ENCODE measurements at regions not wholly inside any gene's neighbourhood (a gene's known extent, or its start where the extent isn't known, plus 50 kb on each side); places are given as distances from the start of the nearest gene placed in this dataset.

DNA sequence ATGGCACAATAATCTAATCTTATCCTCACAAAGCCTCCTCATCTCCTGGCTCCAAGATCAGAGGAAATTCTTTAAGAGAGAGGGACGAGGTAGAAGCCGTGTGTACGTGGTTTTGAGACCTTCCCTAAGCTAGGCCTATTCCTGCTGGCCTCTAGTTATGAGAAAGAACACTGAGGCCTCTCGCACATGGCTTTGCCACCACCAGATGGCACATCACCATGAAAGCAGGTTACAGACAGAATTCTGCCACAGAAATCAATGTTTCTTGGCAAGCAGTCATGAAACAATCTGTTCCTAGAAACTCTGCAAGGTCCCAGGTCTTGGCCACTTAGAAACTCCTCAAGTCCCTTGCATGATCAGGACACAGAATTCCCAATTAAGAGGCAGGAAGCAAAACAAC is 268.2 kb upstream of the TAS2R1 start:
- H3K4me3 Mint-ChIP-seq: no peak overlapping the region
- DNase-seq (no peak), ATAC-seq (no peak)
- no peaks in the 10 kb centered on the region for H3K36me3 ChIP-seq (ENCODE audit: control insufficient read depth in 2 of 3, insufficient read depth in 3 of 3, low read length in 3 of 3)
- no peaks in the 10 kb centered on the region for H3K27me3 Mint-ChIP-seq
- no peaks in the 10 kb centered on the region for H3K36me3 Mint-ChIP-seq
- H3K27ac ChIP-seq (ENCODE audit: low read depth, low read length): no peak overlapping the region
- peaks cover 0 to 18% (median 2%) of the 10 kb centered on the region in 11 donors for H3K9me3 Mint-ChIP-seq
- intact Hi-C loops (cut with micrococcal nuclease): no loop called here
- no peaks in the 10 kb centered on the region for H3K9me3 ChIP-seq (ENCODE audit: control insufficient read depth in 2 of 3, low read length in 3 of 3)
- CTCF ChIA-PET: no interaction called here
- H3K4me3 ChIP-seq (ENCODE audit: low read length): no peak overlapping the region
- H3K27me3 ChIP-seq (ENCODE audit: control insufficient read depth in 2 of 2, insufficient read depth in 2 of 2, low read length in 2 of 2): no peaks in the 10 kb centered on the region
- no peaks in the 10 kb centered on the region for H3K4me1 Mint-ChIP-seq
- no peak overlapping the region for H3K27ac Mint-ChIP-seq
- no peaks in the 10 kb centered on the region for H3K4me1 ChIP-seq (ENCODE audit: control insufficient read depth in 2 of 2, insufficient read depth in 2 of 2, low read length in 2 of 2)
- POLR2A ChIA-PET: no interaction called here

DNA sequence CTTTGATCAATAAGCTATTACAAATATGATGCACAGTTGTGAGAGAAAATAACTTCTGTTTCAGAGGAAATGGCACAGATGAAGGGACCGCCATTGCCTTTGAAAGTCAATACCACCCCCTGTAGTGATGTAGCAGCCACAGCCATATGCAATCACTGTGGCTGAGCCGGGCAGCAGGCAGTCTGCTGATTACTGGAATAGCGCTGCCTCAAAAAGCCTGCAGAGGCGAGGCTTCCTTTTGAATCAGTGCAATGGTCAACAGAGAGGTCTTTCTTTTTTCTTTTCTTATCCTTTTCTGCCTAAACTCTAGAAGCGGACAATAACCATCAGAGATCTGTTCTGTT is 265.1 kb upstream of the TAS2R1 start:
- Mint-ChIP-seq H3K4me3 (no peak overlapping the region), H3K9me3 (peaks cover 0 to 18% (median 4%) of the 10 kb centered on the region in 11 donors), H3K36me3 (no peaks in the 10 kb centered on the region), H3K4me1 (no peaks in the 10 kb centered on the region), H3K27me3 (no peaks in the 10 kb centered on the region), H3K27ac (no peak overlapping the region)
- intact Hi-C loops (cut with micrococcal nuclease): no loop called here
- ATAC-seq (no peak), DNase-seq (no peak)
- Histone ChIP-seq H3K9me3 (ENCODE audit: control insufficient read depth in 2 of 3, low read length in 3 of 3) (no peaks in the 10 kb centered on the region), H3K27ac (ENCODE audit: low read depth, low read length) (no peak overlapping the region), H3K27me3 (ENCODE audit: control insufficient read depth in 2 of 2, insufficient read depth in 2 of 2, low read length in 2 of 2) (no peaks in the 10 kb centered on the region), H3K4me1 (ENCODE audit: control insufficient read depth in 2 of 2, insufficient read depth in 2 of 2, low read length in 2 of 2) (no peaks in the 10 kb centered on the region), H3K36me3 (ENCODE audit: control insufficient read depth in 2 of 3, insufficient read depth in 3 of 3, low read length in 3 of 3) (no peaks in the 10 kb centered on the region), H3K4me3 (ENCODE audit: low read length) (no peak overlapping the region)
- POLR2A ChIA-PET: no interaction called here
- CTCF ChIA-PET: no interaction called here

DNA sequence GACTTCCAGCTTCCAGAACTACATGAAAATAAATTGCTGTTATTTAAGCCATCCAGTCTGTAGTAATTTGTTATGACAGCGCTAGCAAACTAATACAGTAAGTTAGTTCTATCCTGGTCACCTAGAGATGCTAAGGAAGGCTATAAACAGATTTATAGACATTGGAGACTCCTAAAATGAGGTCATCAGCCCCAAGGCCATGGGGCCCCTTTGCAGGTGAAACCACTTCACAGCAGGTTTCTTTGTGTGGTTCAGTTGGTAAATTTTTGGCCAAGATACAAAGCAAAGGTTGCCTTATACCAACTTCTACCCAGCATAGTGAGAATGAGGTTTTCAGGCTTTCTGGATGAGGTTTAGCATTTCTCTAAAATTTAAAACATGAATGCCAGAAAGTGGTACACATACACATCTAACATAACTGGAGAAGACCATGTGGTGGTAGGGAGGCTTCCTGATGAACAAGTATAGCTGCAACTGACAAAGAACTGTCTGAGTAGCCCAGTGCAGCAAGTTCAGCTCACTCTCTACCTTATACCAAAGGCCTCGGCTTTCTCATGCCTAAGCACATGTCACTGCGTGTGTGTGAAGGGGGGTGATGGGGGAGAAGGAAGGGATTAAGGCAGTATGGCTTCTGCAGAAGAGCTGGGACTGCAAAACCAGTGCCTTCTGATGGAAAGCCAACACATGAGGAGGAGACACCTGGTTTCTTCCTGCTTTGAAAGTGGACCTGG is 264.6 kb upstream of the TAS2R1 start:
- Mint-ChIP-seq H3K9me3 (peaks cover 0 to 18% (median 4%) of the 10 kb centered on the region in 11 donors), H3K27me3 (no peaks in the 10 kb centered on the region), H3K36me3 (no peaks in the 10 kb centered on the region), H3K4me3 (no peak overlapping the region), H3K27ac (no peak overlapping the region), H3K4me1 (no peaks in the 10 kb centered on the region)
- Histone ChIP-seq H3K4me1 (ENCODE audit: control insufficient read depth in 2 of 2, insufficient read depth in 2 of 2, low read length in 2 of 2) (no peaks in the 10 kb centered on the region), H3K4me3 (ENCODE audit: low read length) (no peak overlapping the region), H3K9me3 (ENCODE audit: control insufficient read depth in 2 of 3, low read length in 3 of 3) (no peaks in the 10 kb centered on the region), H3K36me3 (ENCODE audit: control insufficient read depth in 2 of 3, insufficient read depth in 3 of 3, low read length in 3 of 3) (no peaks in the 10 kb centered on the region), H3K27me3 (ENCODE audit: control insufficient read depth in 2 of 2, insufficient read depth in 2 of 2, low read length in 2 of 2) (no peaks in the 10 kb centered on the region), H3K27ac (ENCODE audit: low read depth, low read length) (no peak overlapping the region)
- DNase-seq (no peak), ATAC-seq (no peak)
- intact Hi-C loops (cut with micrococcal nuclease): no loop called here
- POLR2A ChIA-PET: no interaction called here
- CTCF ChIA-PET: no interaction called here

DNA sequence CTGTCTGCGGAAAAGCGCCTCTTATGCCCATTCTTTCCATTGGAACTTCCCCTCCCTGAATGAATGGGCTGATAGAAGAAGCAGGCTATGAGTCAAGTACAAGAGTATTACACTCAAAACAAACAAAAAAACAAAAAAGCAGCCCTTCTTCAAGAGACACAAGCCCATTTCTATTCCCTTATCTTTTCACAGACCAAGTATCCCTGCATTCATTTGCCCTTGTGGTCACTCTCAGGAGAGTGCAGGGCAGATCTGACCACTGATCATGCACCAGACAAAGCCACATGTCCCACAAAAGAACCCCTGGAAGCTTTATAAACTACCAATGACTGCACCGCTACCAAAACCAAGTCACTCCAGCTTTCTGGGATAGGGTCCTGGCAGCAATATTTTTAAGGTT is 262.5 kb upstream of the TAS2R1 start:
- DNase-seq (no peak), ATAC-seq (no peak)
- Histone ChIP-seq H3K4me1 (ENCODE audit: control insufficient read depth in 2 of 2, insufficient read depth in 2 of 2, low read length in 2 of 2) (no peaks in the 10 kb centered on the region), H3K9me3 (ENCODE audit: control insufficient read depth in 2 of 3, low read length in 3 of 3) (no peaks in the 10 kb centered on the region), H3K27ac (ENCODE audit: low read depth, low read length) (no peak overlapping the region), H3K36me3 (ENCODE audit: control insufficient read depth in 2 of 3, insufficient read depth in 3 of 3, low read length in 3 of 3) (no peaks in the 10 kb centered on the region), H3K27me3 (ENCODE audit: control insufficient read depth in 2 of 2, insufficient read depth in 2 of 2, low read length in 2 of 2) (no peaks in the 10 kb centered on the region), H3K4me3 (ENCODE audit: low read length) (no peak overlapping the region)
- no peak overlapping the region for H3K4me3 Mint-ChIP-seq
- intact Hi-C loops (cut with micrococcal nuclease): no loop called here
- H3K4me1 Mint-ChIP-seq: no peaks in the 10 kb centered on the region
- peaks cover 0 to 18% (median 4%) of the 10 kb centered on the region in 11 donors for H3K9me3 Mint-ChIP-seq
- ChIA-PET CTCF (no interaction called here), POLR2A (no interaction called here)
- no peaks in the 10 kb centered on the region for H3K36me3 Mint-ChIP-seq
- H3K27ac Mint-ChIP-seq: no peak overlapping the region
- no peaks in the 10 kb centered on the region for H3K27me3 Mint-ChIP-seq

DNA sequence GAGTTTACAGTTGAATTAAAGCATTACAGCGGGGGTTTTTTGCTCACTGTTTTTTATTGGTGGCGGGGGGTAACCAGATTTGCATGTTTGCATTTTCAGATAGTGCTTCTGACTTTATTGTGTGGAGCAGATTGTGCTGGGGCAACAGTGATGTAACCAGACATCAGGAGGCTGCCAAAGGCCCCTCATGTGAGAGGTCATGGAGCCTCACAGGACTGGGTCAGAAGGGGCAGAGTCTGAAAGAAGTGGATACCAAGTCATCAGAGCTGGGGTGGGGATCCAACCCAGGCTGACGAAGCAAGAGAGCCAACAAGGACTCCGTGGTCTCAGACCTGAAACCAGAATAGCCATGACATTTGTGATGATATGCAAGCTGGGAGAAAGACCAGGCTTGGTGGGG is 259.4 kb upstream of the TAS2R1 start:
- POLR2A ChIA-PET: no interaction called here
- H3K4me1 Mint-ChIP-seq: no peaks in the 10 kb centered on the region
- no peak overlapping the region for H3K27ac Mint-ChIP-seq
- H3K36me3 Mint-ChIP-seq: no peaks in the 10 kb centered on the region
- H3K27ac ChIP-seq (ENCODE audit: low read depth, low read length): no peak overlapping the region
- CTCF ChIA-PET: no interaction called here
- no peaks in the 10 kb centered on the region for H3K9me3 ChIP-seq (ENCODE audit: control insufficient read depth in 2 of 3, low read length in 3 of 3)
- no peak overlapping the region for H3K4me3 ChIP-seq (ENCODE audit: low read length)
- H3K27me3 ChIP-seq (ENCODE audit: control insufficient read depth in 2 of 2, insufficient read depth in 2 of 2, low read length in 2 of 2): no peaks in the 10 kb centered on the region
- intact Hi-C loops (cut with micrococcal nuclease): no loop called here
- no peaks in the 10 kb centered on the region for H3K27me3 Mint-ChIP-seq
- no peak for ATAC-seq
- H3K36me3 ChIP-seq (ENCODE audit: control insufficient read depth in 2 of 3, insufficient read depth in 3 of 3, low read length in 3 of 3): no peaks in the 10 kb centered on the region
- no peaks in the 10 kb centered on the region for H3K4me1 ChIP-seq (ENCODE audit: control insufficient read depth in 2 of 2, insufficient read depth in 2 of 2, low read length in 2 of 2)
- no peak overlapping the region for H3K4me3 Mint-ChIP-seq
- DNase-seq: no peak
- H3K9me3 Mint-ChIP-seq: peaks cover 0 to 11% (median 4%) of the 10 kb centered on the region in 11 donors

DNA sequence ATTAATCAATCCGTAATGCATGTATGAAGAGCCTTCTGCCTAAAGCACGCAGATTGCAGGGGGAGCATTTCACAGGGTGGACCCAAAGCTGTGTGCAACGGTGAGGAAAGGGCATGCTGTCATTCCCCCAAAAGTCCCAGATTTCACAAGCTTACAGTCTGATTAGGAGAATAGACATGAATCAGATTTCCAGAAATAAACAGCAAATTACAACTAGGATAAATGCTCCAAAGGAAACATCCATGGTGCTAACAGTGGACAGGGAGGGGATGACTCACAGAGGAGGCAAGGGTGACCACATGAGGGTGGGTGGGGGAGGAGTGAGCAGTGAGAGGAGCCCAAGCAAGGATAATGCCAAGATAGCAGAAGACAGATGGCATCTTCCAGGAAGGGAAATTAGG is 258.4 kb upstream of the TAS2R1 start:
- no peaks in the 10 kb centered on the region for H3K27me3 Mint-ChIP-seq
- POLR2A ChIA-PET: no interaction called here
- no peak for ATAC-seq

DNA sequence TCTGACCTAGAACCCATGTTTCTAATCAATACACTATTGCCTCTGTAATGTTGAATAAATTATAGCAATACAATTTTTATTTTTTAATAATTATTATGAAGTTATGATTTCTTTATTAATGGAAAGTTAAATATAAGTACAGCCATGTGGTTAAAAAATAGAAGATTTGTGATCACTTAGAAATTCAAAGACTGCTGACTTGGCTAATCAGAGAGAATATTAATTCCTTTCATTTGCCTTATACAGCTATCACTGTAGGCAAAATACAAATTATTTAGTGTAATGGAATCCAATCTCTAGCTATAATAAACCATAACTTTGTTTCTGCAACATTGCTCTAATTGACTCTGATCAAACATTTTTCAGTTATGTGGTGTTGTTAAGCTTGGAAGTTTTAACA is 255.0 kb upstream of the TAS2R1 start:
- H3K9me3 ChIP-seq (ENCODE audit: control insufficient read depth in 2 of 3, low read length in 3 of 3): no peaks in the 10 kb centered on the region
- H3K27me3 ChIP-seq (ENCODE audit: control insufficient read depth in 2 of 2, insufficient read depth in 2 of 2, low read length in 2 of 2): no peaks in the 10 kb centered on the region
- peaks cover 0 to 15% (median 4%) of the 10 kb centered on the region in 11 donors for H3K9me3 Mint-ChIP-seq
- H3K4me1 ChIP-seq (ENCODE audit: control insufficient read depth in 2 of 2, insufficient read depth in 2 of 2, low read length in 2 of 2): no peaks in the 10 kb centered on the region
- intact Hi-C loops (cut with micrococcal nuclease): no loop called here
- ChIA-PET CTCF (no interaction called here), POLR2A (no interaction called here)
- H3K27ac Mint-ChIP-seq: no peak overlapping the region
- ATAC-seq: no peak
- H3K4me3 Mint-ChIP-seq: no peak overlapping the region
- H3K27ac ChIP-seq (ENCODE audit: low read depth, low read length): no peak overlapping the region
- no peaks in the 10 kb centered on the region for H3K4me1 Mint-ChIP-seq
- peaks cover 0 to 3% (median 0%) of the 10 kb centered on the region in 5 donors for H3K36me3 Mint-ChIP-seq
- H3K27me3 Mint-ChIP-seq: no peaks in the 10 kb centered on the region
- no peak overlapping the region for H3K4me3 ChIP-seq (ENCODE audit: low read length)
- H3K36me3 ChIP-seq (ENCODE audit: control insufficient read depth in 2 of 3, insufficient read depth in 3 of 3, low read length in 3 of 3): no peaks in the 10 kb centered on the region
- DNase-seq: no peak

More for the DNA sequence above, 258.4 kb upstream of the TAS2R1 start:
- H3K9me3 Mint-ChIP-seq: peaks cover 0 to 9% (median 3%) of the 10 kb centered on the region in 11 donors
- no peaks in the 10 kb centered on the region for H3K36me3 Mint-ChIP-seq
- Histone ChIP-seq H3K4me3 (ENCODE audit: low read length) (no peak overlapping the region), H3K27ac (ENCODE audit: low read depth, low read length) (no peak overlapping the region), H3K4me1 (ENCODE audit: control insufficient read depth in 2 of 2, insufficient read depth in 2 of 2, low read length in 2 of 2) (no peaks in the 10 kb centered on the region), H3K27me3 (ENCODE audit: control insufficient read depth in 2 of 2, insufficient read depth in 2 of 2, low read length in 2 of 2) (no peaks in the 10 kb centered on the region), H3K36me3 (ENCODE audit: control insufficient read depth in 2 of 3, insufficient read depth in 3 of 3, low read length in 3 of 3) (no peaks in the 10 kb centered on the region), H3K9me3 (ENCODE audit: control insufficient read depth in 2 of 3, low read length in 3 of 3) (no peaks in the 10 kb centered on the region)
- H3K4me1 Mint-ChIP-seq: no peaks in the 10 kb centered on the region
- H3K4me3 Mint-ChIP-seq: no peak overlapping the region
- no peak for DNase-seq
- intact Hi-C loops (cut with micrococcal nuclease): no loop called here
- CTCF ChIA-PET: no interaction called here
- H3K27ac Mint-ChIP-seq: no peak overlapping the region
